ENCODE measurements at regions not wholly inside any gene's neighbourhood (a gene's known extent, or its start where the extent isn't known, plus 50 kb on each side); places are given as distances from the start of the nearest gene placed in this dataset.

DNA sequence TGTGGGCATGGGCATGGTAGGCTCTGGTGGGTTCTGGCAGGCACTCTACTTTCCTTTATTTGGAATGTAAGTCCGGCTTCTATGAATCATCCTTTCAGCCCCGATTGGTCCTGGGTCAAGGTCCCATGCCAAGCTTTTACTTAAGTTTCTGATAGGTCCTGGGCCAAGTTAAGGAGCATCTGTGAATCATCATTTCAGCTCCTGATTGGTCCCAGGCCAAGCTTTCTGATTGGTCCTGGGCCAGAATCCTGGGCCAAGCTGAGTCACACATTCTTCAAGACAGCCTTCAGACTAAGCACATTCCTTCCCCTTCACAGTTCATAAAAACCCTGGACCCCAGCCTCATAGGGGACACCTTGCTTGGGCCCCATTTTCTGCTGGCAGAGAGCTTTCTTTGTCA, 231.0 kb upstream of the EYS start:
- Histone ChIP-seq H3K4me3 (ENCODE audit: extremely low read depth in 1 of 4, insufficient read depth in 2 of 4, low read depth in 3 of 4, low read length in 4 of 4) (no peak overlapping the region), H3K18ac (ENCODE audit: extremely low read depth, low read length) (no peak overlapping the region), H3K23me2 (ENCODE audit: low read depth, low read length) (no peaks in the 10 kb centered on the region), H3K9me3 (ENCODE audit: insufficient read depth in 2 of 2, low read depth in 1 of 2, low read length in 1 of 2) (no peaks in the 10 kb centered on the region), H3K79me2 (ENCODE audit: control insufficient read depth in 1 of 2, insufficient read depth in 2 of 2, low read length in 2 of 2) (no peaks in the 10 kb centered on the region), H2AFZ (ENCODE audit: low read length) (no peak overlapping the region), H4K8ac (ENCODE audit: extremely low read depth, insufficient read depth, low read length) (no peak overlapping the region), H3K79me1 (ENCODE audit: low read depth, low read length) (no peaks in the 10 kb centered on the region), H2AK5ac (ENCODE audit: low read depth, low read length) (no peak overlapping the region), H4K91ac (replicated peaks; ENCODE audit: insufficient read length, low read length) (no peak overlapping the region), H3K27ac (ENCODE audit: low read depth, low read length) (no peak overlapping the region), H3K23ac (ENCODE audit: insufficient read length) (no peak overlapping the region), H3K9ac (replicated peaks in 1 of 4; ENCODE audit: extremely low read depth in 1 of 4, low read depth in 3 of 4, low read length in 3 of 4) (no peak overlapping the region), H3K36me3 (ENCODE audit: control insufficient read depth in 2 of 4, insufficient read depth in 4 of 4, low read length in 3 of 4) (no peaks in the 10 kb centered on the region), H2BK20ac (ENCODE audit: low read length) (no peak overlapping the region), H3K4ac (replicated peaks; ENCODE audit: insufficient read length, low read depth, low read length) (no peak overlapping the region), H2BK15ac (ENCODE audit: low read length) (no peak overlapping the region), H4K20me1 (replicated peaks in 1 of 2; ENCODE audit: control insufficient read depth in 1 of 2, insufficient read depth in 2 of 2, low read length in 2 of 2) (no peaks in the 10 kb centered on the region), H3K14ac (ENCODE audit: insufficient read length) (no peak overlapping the region), H3K4me2 (ENCODE audit: insufficient read depth in 1 of 2, low read depth in 2 of 2, low read length in 2 of 2) (no peak overlapping the region), H2BK120ac (replicated peaks; ENCODE audit: low read depth, low read length) (no peak overlapping the region), H2BK5ac (ENCODE audit: low read depth, low read length) (no peak overlapping the region), H4K5ac (ENCODE audit: insufficient read length, low read depth, low read length) (no peak overlapping the region), H3K56ac (replicated peaks; ENCODE audit: insufficient read length, low read depth, low read length) (no peak overlapping the region), H3K4me1 (replicated peaks in 1 of 4; ENCODE audit: control insufficient read depth in 3 of 4, insufficient read depth in 4 of 4, low read length in 3 of 4) (no peaks in the 10 kb centered on the region), H3K27me3 (replicated peaks in 1 of 4; ENCODE audit: control insufficient read depth in 3 of 4, extremely low read depth in 1 of 4, insufficient read depth in 3 of 4, low read length in 3 of 4) (no peaks in the 10 kb centered on the region), H2BK12ac (ENCODE audit: low read depth, low read length) (no peak overlapping the region)
- ChIA-PET POLR2A (ENCODE audit: partially characterized antibody) (no interaction called here), CTCF (ENCODE audit: partially characterized antibody) (interaction anchor here (0.7 kb wide), 1 partner anchor 1951 kb away, joined by 3 read pairs; no protein-coding TSS in a partner anchor)
- FAIRE-seq = no peak
- 100% methylated on average over 2 of the region's 2 CpGs; no CpG with 5 or more reads in 1 of the 2 experiments for WGBS, 2 experiments (ENCODE audit: extremely low coverage in 1 of 2, insufficient coverage in 1 of 2, insufficient read length in 1 of 2, insufficient replicate concordance in 2 of 2, low coverage in 1 of 2, low lambda C conversion rate in 2 of 2, missing lambda C conversion rate in 1 of 2)
- DNase-seq (ENCODE audit: low read depth in 1 of 2, low spot score in 2 of 2) = no peak
- TF ChIP-seq ATF3 (IDR thresholded peaks at IDR 0.05; ENCODE audit: insufficient read depth, low read depth, low read length) (no peak), SP2 (IDR thresholded peaks at IDR 0.05; ENCODE audit: low read length) (no peak), SRF (IDR thresholded peaks at IDR 0.05; ENCODE audit: low read depth, low read length) (no peak), CBX5 (IDR thresholded peaks at IDR 0.05; ENCODE audit: low read depth, low read length) (no peak), PHF8 (conservative IDR thresholded peaks at IDR 0.05; ENCODE audit: low read depth, low read length) (no peak), SP1 (IDR thresholded peaks at IDR 0.05; ENCODE audit: low read depth, low read length) (no peak), ZNF274 (IDR thresholded peaks at IDR 0.05; ENCODE audit: borderline replicate concordance, extremely low read depth, low read length) (no peak), EZH2 (IDR thresholded peaks at IDR 0.05; ENCODE audit: low read depth, low read length, severe bottlenecking) (no peak)
- TF ChIP-seq, protein P1, sequence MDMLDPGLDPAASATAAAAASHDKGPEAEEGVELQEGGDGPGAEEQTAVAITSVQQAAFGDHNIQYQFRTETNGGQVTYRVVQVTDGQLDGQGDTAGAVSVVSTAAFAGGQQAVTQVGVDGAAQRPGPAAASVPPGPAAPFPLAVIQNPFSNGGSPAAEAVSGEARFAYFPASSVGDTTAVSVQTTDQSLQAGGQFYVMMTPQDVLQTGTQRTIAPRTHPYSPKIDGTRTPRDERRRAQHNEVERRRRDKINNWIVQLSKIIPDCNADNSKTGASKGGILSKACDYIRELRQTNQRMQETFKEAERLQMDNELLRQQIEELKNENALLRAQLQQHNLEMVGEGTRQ (IDR thresholded peaks at IDR 0.05; ENCODE audit: low read length) = no peak
- TF ChIP-seq, protein P2, sequence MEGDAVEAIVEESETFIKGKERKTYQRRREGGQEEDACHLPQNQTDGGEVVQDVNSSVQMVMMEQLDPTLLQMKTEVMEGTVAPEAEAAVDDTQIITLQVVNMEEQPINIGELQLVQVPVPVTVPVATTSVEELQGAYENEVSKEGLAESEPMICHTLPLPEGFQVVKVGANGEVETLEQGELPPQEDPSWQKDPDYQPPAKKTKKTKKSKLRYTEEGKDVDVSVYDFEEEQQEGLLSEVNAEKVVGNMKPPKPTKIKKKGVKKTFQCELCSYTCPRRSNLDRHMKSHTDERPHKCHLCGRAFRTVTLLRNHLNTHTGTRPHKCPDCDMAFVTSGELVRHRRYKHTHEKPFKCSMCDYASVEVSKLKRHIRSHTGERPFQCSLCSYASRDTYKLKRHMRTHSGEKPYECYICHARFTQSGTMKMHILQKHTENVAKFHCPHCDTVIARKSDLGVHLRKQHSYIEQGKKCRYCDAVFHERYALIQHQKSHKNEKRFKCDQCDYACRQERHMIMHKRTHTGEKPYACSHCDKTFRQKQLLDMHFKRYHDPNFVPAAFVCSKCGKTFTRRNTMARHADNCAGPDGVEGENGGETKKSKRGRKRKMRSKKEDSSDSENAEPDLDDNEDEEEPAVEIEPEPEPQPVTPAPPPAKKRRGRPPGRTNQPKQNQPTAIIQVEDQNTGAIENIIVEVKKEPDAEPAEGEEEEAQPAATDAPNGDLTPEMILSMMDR (IDR thresholded peaks at IDR 0.05; ENCODE audit: control extremely low read depth in 1 of 3, insufficient read depth in 1 of 3, low read depth in 1 of 3, low read length in 3 of 3) = no peak

Measured in H1 (cell line).